Right lobe of liver (tissue), 6 donors: ENCODE measurements at regions not wholly inside any gene's neighbourhood (a gene's known extent, or its start where the extent isn't known, plus 50 kb on each side); places are given as distances from the start of the nearest gene placed in this dataset.
A peak's percentile ranks its signal among the peaks of the same experiment; 100 is the strongest.

Source experiments
- ATAC-seq, 4 donors: fragments of 200-7000 bp; cut with Tn5 transposase; one replicate each; pipeline ENCODE4 v1.9.1; 2020; ENCODE audit warnings: mild to moderate bottlenecking in 4 of 4, moderate library complexity in 4 of 4
- DNase-seq, 3 donors: peaks; one replicate each; pipeline ENCODE4 v3.0.0-alpha.2; 2020
- H3K27ac ChIP-seq, 3 donors: fragments of 200-600 bp; one replicate each; pipeline ENCODE4 v1.8.0; 2022
- H3K27me3 ChIP-seq, 2 donors: fragments of 200-600 bp; one replicate each; pipeline ENCODE4 v1.8.0; 2022
- H3K36me3 ChIP-seq, 4 donors: fragments of 200-600 bp; sonication (generic) in 1 of 4; one replicate each; pipeline versions ENCODE4 v1.5.1 to v1.8.0; 2017 to 2022; ENCODE audit warnings: control low read depth in 1 of 4
- H3K4me1 ChIP-seq, 4 donors: fragments of 200-600 bp; sonication (generic) in 1 of 4; one replicate each; pipeline versions ENCODE4 v1.5.1 to v1.8.0; 2017 to 2022; ENCODE audit warnings: control low read depth in 1 of 4
- H3K4me3 ChIP-seq, 3 donors: fragments of 200-600 bp; one replicate each; pipeline ENCODE4 v1.8.0; 2022
- H3K9me3 ChIP-seq, 4 donors: fragments of 200-600 bp; sonication (generic) in 1 of 4; one replicate each; pipeline versions ENCODE4 v1.5.1 to v1.8.0; 2017 to 2022; ENCODE audit warnings: control low read depth in 1 of 4
- CTCF ChIP-seq, 4 donors: fragments of 200-600 bp in 3 of 4; fragments of 450-650 bp in 1 of 4; IDR thresholded peaks; one replicate each; pipeline versions ENCODE4 v1.5.1 to v1.8.0; 2016 to 2022; ENCODE audit warnings: antibody characterized with exemption in 4 of 4, mild to moderate bottlenecking in 2 of 4
- POLR2A ChIP-seq: fragments of 450-650 bp; IDR thresholded peaks from one replicate; pipeline ENCODE4 v1.6.1; 2017; ENCODE audit warnings: antibody characterized with exemption, mild to moderate bottlenecking
- WGBS: methylation state at CpG from one replicate; pipeline ENCODE4 v1.1.6; 2018; ENCODE audit warnings: low coverage, low lambda C conversion rate; ENCODE audit not compliant: insufficient coverage; ENCODE audit errors: missing lambda C conversion rate; 5-methylcytosine and 5-hydroxymethylcytosine counted together
- intact Hi-C, 2 donors: fragments of 100-400 bp; cut with DNase I; formaldehyde crosslinking; loops; one replicate each; pipeline versions ENCODE4 v1.11.2 to v1.14.1; 2022
- donor health status: DM: no; HTN: yes; CAD: no.
- donor health status: DM: no; HTN: no; CAD: no.
- donor health status: DM: no; HTN: no; CAD: no.
- donor health status: DM: no; HTN: yes; CAD: no.
- donor health status: DM: no; HTN: yes; CAD: no.

GRCh38 chr19:23996549-23996948 lies 81.9 kb downstream of the ZNF726 start:
- H3K27me3 ChIP-seq: no peaks in the 10 kb centered on the region
- no peaks in the 10 kb centered on the region for H3K36me3 ChIP-seq
- DNase-seq (no peak), ATAC-seq (peak in 3 of 4 donors; percentile 40 to 75 (median 45))
- WGBS: 25% methylated on average over 1 of the region's 7 CpGs
- TF ChIP-seq CTCF (IDR thresholded peaks at IDR 0.05) (peak in 3 of 4 donors; percentile 25 to 36 (median 26)), POLR2A (no peak)
- no peaks in the 10 kb centered on the region for H3K9me3 ChIP-seq
- H3K4me3 ChIP-seq: no peak overlapping the region
- H3K4me1 ChIP-seq: peaks cover 0 to 14% (median 3%) of the 10 kb centered on the region in 4 donors
- H3K27ac ChIP-seq: no peak overlapping the region
- intact Hi-C loops: no loop called here

DNA sequence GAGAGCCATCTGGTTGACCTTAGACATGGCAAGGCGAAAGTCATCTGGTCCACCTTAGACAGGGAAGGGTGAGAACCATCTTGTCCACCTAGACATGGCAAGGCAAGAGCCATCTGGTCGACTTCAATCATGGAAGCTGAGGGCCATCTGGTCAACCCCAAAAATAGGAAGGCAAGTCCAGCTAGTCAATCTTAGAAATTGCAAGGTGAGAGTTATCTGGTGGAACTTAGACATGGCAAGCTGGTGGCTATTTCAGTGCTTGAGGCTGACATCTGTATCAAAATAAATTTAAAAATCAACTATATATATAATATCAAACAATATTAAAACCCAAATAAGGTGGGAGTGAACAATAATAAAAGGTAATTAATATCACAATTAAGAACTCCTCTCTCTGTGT lies 83.9 kb downstream of the ZNF726 start:
- DNase-seq: no peak
- WGBS: 43% methylated on average over 1 of the region's 2 CpGs
- no peak for ATAC-seq
- no peaks in the 10 kb centered on the region for H3K9me3 ChIP-seq
- H3K4me3 ChIP-seq: no peak overlapping the region
- no peak for TF ChIP-seq POLR2A
- TF ChIP-seq CTCF (IDR thresholded peaks at IDR 0.05): no peak
- H3K27me3 ChIP-seq: no peaks in the 10 kb centered on the region
- intact Hi-C loops: no loop called here
- no peak overlapping the region for H3K27ac ChIP-seq
- no peaks in the 10 kb centered on the region for H3K4me1 ChIP-seq
- H3K36me3 ChIP-seq: no peaks in the 10 kb centered on the region

GRCh38 chr19:23999821-24000610 lies 85.3 kb downstream of the ZNF726 start:
- H3K4me1 ChIP-seq: no peaks in the 10 kb centered on the region
- no peak overlapping the region for H3K4me3 ChIP-seq
- no peak overlapping the region for H3K27ac ChIP-seq
- intact Hi-C loops: no loop called here
- 83% methylated on average over 7 of the region's 9 CpGs for WGBS
- TF ChIP-seq POLR2A: no peak
- no peak for TF ChIP-seq CTCF (IDR thresholded peaks at IDR 0.05)
- DNase-seq: no peak
- H3K9me3 ChIP-seq: no peaks in the 10 kb centered on the region
- no peak for ATAC-seq
- no peaks in the 10 kb centered on the region for H3K27me3 ChIP-seq
- no peaks in the 10 kb centered on the region for H3K36me3 ChIP-seq

DNA sequence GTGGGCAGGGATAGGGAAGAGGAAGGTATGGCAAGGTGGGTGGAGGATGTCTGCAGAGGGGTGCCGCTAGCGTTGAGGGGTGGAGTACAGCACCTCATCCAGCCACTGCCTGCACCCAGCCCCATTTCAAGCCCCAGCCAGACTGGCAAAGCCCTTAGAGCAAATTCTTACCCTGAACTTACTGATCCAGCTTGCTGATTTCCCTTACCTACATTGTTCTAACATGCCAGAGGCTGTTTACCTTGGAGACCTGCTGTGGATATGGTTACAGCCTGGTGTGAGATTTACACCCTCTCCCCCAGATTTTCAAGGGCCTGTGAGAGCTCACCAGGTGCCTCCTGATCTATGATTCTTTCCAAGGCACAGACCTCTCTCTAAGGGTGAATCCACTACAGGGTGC lies 86.0 kb downstream of the ZNF726 start:
- ATAC-seq (no peak), DNase-seq (no peak)
- TF ChIP-seq CTCF (IDR thresholded peaks at IDR 0.05) (no peak), POLR2A (no peak)
- intact Hi-C loops: no loop called here
- H3K27me3 ChIP-seq: no peaks in the 10 kb centered on the region
- no peaks in the 10 kb centered on the region for H3K4me1 ChIP-seq
- H3K9me3 ChIP-seq: no peaks in the 10 kb centered on the region
- H3K36me3 ChIP-seq: no peaks in the 10 kb centered on the region
- no peak overlapping the region for H3K4me3 ChIP-seq
- no CpG with 5 or more reads among the region's 2 CpGs for WGBS
- H3K27ac ChIP-seq: no peak overlapping the region
